ENCODE measurements at regions not wholly inside any gene's neighbourhood (a gene's known extent, or its start where the extent isn't known, plus 50 kb on each side); places are given as distances from the start of the nearest gene placed in this dataset.

- DNase-seq (ENCODE audit: low read depth): no peak
Observed at GRCh38 chr10:120285408-120285807, 171.6 kb upstream of the PLPP4 start.

DNA sequence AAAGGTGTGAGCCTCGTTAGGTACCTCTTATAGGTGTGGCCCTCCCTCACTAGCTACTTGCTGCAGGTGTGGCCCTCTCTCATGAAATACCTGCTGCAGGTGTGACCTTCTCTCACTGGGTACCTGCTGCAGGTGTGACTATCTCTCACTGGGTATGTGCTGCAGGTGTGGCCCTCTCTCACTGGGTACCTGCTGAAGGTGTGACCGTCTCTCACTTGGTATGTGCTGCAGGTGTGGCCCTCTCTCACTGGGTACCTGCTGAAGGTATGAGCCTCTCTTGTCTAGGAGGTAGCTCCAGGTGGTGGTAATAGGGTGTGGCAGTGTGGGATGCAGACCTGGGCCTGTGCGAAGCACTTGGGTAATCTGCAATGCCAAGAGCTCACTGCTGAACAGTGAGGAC lies 170.7 kb upstream of the PLPP4 start:
- no peak for DNase-seq (ENCODE audit: low read depth)

DNA sequence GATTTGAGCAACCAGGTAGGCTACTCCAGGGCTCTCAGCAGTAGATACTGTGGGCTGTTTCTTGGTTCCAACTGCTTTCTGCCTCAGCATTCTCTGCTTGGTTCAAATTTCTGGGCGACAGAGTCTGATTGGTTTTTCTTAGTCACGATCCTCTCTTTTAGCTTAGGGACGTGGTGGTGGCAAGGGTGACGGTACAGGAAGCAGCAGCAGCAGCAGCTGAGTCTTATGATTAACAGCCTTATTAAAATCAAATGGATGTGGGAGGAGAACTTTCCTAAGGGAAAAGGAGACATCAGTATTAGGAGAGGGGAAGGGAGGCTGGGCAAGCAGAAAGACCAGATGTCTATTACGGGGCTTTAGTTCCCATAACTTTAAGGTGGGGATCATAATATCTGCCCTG lies 156.5 kb upstream of the PLPP4 start:
- DNase-seq (ENCODE audit: low read depth): no peak

GRCh38 chr10:120308589-120308988 lies 148.4 kb upstream of the PLPP4 start:
- no peak for DNase-seq (ENCODE audit: low read depth)

DNA sequence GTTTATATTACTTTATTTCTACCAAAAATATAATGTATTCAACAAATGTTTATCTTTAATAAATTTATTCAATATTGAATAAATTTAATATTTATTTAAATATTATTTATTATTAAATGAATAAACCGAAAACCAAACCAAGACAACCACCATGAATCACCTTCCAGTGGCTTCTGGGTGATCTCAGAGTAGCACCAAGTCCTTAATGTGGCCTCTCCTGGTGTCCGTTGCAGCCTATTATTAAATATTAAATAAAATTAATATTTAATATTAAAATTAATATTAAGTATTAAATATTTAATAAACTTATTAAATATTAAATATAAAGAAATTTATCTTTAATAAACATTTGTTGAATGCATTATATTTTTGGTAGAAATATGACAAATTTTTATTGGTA lies 143.3 kb upstream of the PLPP4 start:
- DNase-seq (ENCODE audit: low read depth): no peak

DNA sequence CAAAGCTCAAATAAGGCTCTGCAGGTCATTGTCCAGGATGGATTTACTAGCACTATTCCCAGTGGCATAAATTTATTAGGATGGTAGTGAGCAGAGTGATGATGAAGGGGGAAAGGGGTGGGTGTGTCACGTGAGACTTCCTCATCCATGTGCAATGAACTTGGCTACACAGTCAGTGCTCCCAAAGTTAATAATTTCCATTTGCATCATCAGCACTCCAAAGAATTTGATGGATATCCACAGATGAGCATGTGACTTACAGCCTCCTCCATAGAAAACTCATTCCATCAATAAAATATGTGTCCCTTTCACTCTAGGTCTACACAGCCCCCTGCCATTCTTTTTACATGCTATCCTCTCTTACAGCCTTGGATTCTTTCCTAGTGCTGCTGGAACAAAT lies 142.6 kb upstream of the PLPP4 start:
- no peak for DNase-seq (ENCODE audit: low read depth)

DNA sequence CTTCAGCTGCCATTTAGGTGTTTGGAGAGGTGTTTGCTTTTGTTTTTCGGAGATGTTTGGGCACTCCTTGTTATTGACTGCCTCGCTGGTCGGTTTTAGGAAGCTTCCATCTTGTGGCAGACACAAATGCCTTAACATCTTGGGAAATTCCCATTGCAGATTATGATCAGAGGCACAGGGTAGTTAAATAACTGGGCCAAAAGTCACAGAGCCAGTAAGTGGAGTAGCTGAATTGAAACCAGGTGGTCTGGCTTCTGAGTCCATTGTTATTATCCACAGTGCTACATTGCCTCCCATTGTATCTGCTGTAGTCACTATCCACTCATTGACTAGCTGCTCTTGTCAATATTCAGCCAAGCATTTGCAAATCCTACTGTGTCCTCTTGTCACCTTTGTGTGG lies 138.2 kb upstream of the PLPP4 start:
- DNase-seq (ENCODE audit: low read depth): peak; percentile 36

GRCh38 chr10:120327675-120328074 lies 129.4 kb upstream of the PLPP4 start:
- no peak for DNase-seq (ENCODE audit: low read depth)

- DNase-seq (ENCODE audit: low read depth): peak; percentile 27
Observed at GRCh38 chr10:120328647-120329046, 128.4 kb upstream of the PLPP4 start.

GRCh38 chr10:120335553-120335952 lies 121.5 kb upstream of the PLPP4 start:
- DNase-seq (ENCODE audit: low read depth): no peak

GRCh38 chr10:120336306-120336910 lies 120.6 kb upstream of the PLPP4 start:
- no peak for DNase-seq (ENCODE audit: low read depth)

DNA sequence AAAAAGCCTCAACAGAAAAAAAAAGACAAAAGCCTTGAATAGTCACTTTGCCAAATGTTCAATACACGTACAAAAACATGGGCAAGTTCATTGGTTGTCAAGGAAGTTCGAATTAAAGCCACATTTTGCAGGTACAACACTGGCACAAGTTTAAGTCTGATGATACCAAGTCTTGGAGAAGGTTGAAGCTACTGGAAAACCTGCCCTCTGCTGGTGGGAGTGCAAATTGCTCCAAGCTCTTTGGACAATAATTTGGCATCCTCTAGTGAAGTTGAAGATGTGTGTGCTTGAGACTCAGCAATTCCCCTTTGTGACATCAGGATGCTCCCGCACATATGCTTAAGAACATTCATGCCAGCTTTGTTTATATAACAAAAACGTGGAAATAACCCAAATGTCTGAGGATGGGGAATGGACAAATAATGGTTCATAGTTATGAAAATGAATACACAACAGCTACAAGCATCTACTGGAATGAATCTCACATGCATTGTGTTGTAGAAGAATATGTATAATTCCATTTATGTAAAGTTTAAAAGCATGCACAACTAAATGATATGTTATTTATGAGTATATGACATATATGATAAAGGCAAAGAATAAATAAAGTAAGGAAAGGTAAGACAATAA lies 120.0 kb upstream of the PLPP4 start:
- peak; percentile 36 for DNase-seq (ENCODE audit: low read depth)

DNA sequence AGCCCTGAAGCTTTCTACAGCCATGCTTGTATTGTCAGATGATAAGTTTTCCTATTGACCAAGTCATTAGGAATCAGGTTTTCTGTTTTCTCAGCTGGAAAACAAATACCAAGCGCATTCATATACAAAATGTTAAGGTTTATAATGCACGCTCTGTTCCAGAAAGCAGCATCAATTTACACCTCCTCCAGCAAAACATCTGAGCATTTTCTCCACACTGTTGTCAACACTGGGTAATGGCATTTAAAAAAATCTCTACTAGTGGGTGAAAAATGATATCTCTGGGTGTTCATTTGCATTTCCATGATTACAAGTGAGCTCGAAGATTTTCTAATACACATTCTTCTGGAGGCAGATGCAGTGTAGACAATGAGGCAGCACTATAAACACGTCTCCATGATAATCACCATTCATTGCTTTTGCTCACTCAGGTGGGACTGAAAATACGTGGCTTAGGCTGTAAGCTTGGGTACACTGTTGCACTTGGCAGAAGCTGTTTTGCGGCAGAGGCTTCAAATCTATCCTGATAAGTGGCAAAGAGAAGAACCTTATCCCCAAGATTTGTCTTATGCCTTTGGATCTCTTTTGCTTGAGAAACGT lies 114.8 kb upstream of the PLPP4 start:
- DNase-seq (ENCODE audit: low read depth): no peak

DNA sequence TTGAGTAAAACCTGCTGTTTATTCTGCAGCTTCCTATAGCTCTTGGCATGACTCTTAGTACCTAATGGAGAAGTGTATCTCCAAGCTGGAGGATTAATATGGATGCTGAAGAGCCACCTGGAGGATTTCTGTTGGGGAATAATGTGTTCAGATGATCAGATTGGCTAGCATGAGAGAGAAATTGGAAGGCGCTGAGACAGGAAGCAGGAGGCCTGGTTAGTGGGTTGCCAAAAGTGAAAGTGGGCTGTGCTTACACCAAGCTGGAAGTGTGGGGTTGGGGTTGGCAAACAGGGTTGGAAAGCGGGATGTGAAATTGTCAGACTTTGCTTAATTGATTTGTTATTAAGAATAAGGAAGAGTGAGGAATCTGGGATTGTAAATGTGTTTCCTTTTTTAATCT lies 111.8 kb upstream of the PLPP4 start:
- DNase-seq (ENCODE audit: low read depth): no peak

DNA sequence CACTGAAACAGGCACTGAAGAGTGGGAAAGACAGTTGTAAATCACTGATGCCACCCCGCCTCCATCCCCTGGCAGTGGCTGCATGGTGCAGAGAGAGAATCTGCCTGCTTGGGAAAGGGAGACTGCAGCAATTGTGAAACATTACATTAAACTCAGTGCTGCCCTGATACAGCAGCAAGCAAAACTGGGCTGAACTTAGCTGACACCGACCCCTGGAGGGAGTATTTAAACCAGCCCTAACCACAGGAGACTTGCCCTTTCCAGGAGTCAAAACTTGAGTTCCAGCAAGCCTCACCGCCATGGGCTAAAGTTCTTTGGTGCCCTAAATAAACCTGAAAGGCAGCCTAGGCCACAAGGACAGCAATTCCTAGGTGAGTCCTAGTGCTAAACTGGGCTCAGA lies 109.4 kb upstream of the PLPP4 start:
- DNase-seq (ENCODE audit: low read depth): no peak

DNA sequence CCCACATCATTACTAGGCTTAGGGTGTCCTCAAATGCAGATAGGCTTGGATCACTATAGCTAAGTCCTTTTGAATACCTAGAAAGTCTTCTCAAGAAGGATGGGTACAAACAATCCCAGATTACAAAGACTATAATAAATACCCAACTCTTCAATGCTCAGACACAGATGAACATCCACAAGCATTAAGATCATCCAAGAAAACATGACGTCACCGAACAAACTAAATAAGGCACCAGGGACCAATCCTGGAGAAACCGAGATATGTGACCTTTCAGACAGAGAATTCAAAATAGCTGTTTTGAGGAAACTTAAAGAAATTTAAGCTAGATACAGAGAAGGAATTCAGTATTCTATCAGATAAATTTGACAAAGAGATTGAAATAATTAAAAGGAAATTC lies 108.0 kb upstream of the PLPP4 start:
- no peak for DNase-seq (ENCODE audit: low read depth)

- no peak for DNase-seq (ENCODE audit: low read depth)
Observed at GRCh38 chr10:120355425-120355824, 101.6 kb upstream of the PLPP4 start.

DNA sequence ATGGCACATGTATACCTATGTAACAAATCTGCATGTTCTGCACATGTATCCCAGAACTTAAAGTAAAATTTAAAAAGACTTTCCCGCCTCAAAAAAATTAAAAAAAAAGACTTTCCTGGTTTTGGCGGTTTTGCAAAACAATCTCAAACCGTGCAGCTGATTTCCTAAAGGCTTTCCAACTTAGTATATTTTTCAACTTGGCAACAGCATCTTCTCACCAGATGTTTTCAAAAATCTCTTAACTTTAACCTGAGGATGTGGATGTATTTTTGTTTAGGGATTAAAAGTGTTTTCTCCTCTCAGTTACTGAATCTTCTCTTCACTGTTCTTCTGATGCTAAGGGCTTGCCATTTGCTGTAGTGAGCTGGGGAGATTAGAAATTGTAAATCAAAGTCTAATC lies 96.5 kb upstream of the PLPP4 start:
- no peak for DNase-seq (ENCODE audit: low read depth)

DNA sequence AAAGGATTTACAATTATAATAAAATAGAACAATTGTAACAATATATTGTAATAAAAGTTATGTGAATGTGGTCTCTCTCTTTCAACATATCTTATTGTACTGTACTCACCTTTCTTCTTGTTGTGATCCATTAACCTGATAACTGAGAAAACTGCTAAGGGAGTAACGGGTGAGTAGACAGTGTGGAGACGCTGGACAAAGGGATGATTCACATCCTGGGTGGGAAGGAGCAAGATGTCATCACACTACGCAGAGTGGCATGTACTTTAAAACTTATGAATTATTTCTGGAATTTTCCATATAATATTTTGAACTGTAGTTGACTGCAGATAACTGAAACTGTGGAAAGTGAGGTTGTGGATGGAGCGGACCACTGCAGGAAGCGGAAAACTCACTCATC lies 91.2 kb upstream of the PLPP4 start:
- DNase-seq (ENCODE audit: low read depth): peak; percentile 70

GRCh38 chr10:120367341-120367740 lies 89.7 kb upstream of the PLPP4 start:
- no peak for DNase-seq (ENCODE audit: low read depth)

DNA sequence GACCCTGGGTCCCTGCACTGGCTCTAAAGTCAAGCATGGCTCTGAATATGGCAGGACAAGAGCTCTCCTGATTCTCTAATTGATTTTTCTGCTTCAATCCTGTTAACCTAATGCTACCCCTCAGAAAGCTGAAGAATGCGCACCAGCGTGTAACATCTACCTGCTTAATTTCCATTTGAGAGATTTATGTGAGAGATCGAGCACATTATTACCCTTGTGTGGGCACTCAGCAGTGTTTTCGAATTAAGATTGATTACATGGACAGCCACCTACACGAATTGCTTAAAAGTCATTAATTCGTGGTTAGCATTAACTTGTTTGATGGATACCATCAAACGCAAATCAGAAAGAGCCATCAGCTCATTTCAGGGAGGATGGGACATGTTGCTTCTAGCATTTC lies 88.7 kb upstream of the PLPP4 start:
- DNase-seq (ENCODE audit: low read depth): no peak

GRCh38 chr10:120368927-120369326 lies 88.1 kb upstream of the PLPP4 start:
- DNase-seq (ENCODE audit: low read depth): no peak

DNA sequence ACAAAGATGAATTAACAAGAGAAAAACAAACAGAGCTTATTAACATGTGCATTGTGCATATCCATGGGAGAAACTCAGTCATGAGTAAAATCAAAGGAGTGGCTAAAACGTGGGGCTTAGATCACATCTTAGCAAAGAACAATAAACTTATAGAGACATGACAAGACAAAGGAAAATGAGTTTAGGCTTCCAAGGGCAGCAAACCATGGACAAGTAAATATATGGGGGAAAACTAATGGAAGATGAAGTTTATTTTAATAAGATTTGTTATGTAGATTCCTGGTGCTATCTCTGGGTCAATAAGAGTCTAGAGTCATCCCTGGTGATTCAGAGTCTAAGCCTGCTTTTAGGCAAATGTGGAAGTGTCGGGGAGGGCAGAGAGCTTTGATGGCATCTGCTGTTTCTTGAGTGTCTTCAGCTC lies 87.2 kb upstream of the PLPP4 start:
- peak; percentile 88 for DNase-seq (ENCODE audit: low read depth)

DNA sequence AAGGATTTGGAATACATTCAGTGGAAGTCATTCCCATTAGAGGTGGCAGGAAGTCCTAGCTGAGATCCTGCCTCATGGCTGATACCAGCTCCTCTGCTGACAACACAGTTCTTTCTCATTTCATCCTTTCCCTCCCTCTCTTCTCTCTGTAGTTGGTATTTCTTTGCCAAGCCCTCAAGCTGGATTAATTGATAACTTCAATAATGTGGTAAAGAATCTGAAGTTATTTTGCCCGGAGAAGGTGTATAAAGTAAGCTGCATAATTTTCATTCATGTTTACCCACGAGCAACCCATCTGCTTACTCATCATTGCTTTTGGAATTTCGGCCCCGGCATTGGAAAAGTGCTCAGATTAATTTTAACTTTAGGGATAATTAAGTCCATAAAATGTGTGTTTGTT lies 85.2 kb upstream of the PLPP4 start:
- DNase-seq (ENCODE audit: low read depth): no peak
